ENCODE measurements at regions not wholly inside any gene's neighbourhood (a gene's known extent, or its start where the extent isn't known, plus 50 kb on each side); places are given as distances from the start of the nearest gene placed in this dataset.

- no peak for TF ChIP-seq CTCF (IDR thresholded peaks at IDR 0.05; ENCODE audit: insufficient read depth, low read length, poor library complexity, severe bottlenecking)
- no peak for DNase-seq (ENCODE audit: extremely low read depth, insufficient read length)
- no peak overlapping the region for H3K4me3 ChIP-seq (replicated peaks; ENCODE audit: low read depth, low read length)
- no peaks in the 10 kb centered on the region for H3K27me3 ChIP-seq (replicated peaks; ENCODE audit: control insufficient read depth, insufficient read depth, low read length)
- no peaks in the 10 kb centered on the region for H3K36me3 ChIP-seq (ENCODE audit: control insufficient read depth, insufficient read depth, low read length)
Observed at GRCh38 chr17:68662037-68662432, 60.9 kb upstream of the FAM20A start.

GRCh38 chr17:68661265-68662036, 60.3 kb upstream of the FAM20A start:
- DNase-seq (ENCODE audit: extremely low read depth, insufficient read length) = no peak
- H3K27me3 ChIP-seq (replicated peaks; ENCODE audit: control insufficient read depth, insufficient read depth, low read length) = no peaks in the 10 kb centered on the region
- no peak for TF ChIP-seq CTCF (IDR thresholded peaks at IDR 0.05; ENCODE audit: insufficient read depth, low read length, poor library complexity, severe bottlenecking)

GRCh38 chr17:68660302-68660701, 59.1 kb upstream of the FAM20A start:
- DNase-seq (ENCODE audit: extremely low read depth, insufficient read length) = no peak
- no peaks in the 10 kb centered on the region for H3K27me3 ChIP-seq (replicated peaks; ENCODE audit: control insufficient read depth, insufficient read depth, low read length)
- H3K36me3 ChIP-seq (ENCODE audit: control insufficient read depth, insufficient read depth, low read length) = no peaks in the 10 kb centered on the region
- TF ChIP-seq CTCF (IDR thresholded peaks at IDR 0.05; ENCODE audit: insufficient read depth, low read length, poor library complexity, severe bottlenecking) = no peak
- no peak overlapping the region for H3K4me3 ChIP-seq (replicated peaks; ENCODE audit: low read depth, low read length)

More at GRCh38 chr17:68661265-68662036, 60.3 kb upstream of the FAM20A start:
- H3K4me3 ChIP-seq (replicated peaks; ENCODE audit: low read depth, low read length) = no peak overlapping the region
- no peaks in the 10 kb centered on the region for H3K36me3 ChIP-seq (ENCODE audit: control insufficient read depth, insufficient read depth, low read length)

GRCh38 chr17:68658999-68659780, 58.0 kb upstream of the FAM20A start:
- no peak overlapping the region for H3K4me3 ChIP-seq (replicated peaks; ENCODE audit: low read depth, low read length)
- DNase-seq (ENCODE audit: extremely low read depth, insufficient read length) = no peak
- H3K36me3 ChIP-seq (ENCODE audit: control insufficient read depth, insufficient read depth, low read length) = no peaks in the 10 kb centered on the region
- TF ChIP-seq CTCF (IDR thresholded peaks at IDR 0.05; ENCODE audit: insufficient read depth, low read length, poor library complexity, severe bottlenecking) = no peak
- no peaks in the 10 kb centered on the region for H3K27me3 ChIP-seq (replicated peaks; ENCODE audit: control insufficient read depth, insufficient read depth, low read length)

GRCh38 chr17:68657576-68657975, 56.4 kb upstream of the FAM20A start:
- DNase-seq (ENCODE audit: extremely low read depth, insufficient read length) = no peak
- Histone ChIP-seq H3K36me3 (ENCODE audit: control insufficient read depth, insufficient read depth, low read length) (no peaks in the 10 kb centered on the region), H3K27me3 (replicated peaks; ENCODE audit: control insufficient read depth, insufficient read depth, low read length) (no peaks in the 10 kb centered on the region), H3K4me3 (replicated peaks; ENCODE audit: low read depth, low read length) (no peak overlapping the region)
- TF ChIP-seq CTCF (IDR thresholded peaks at IDR 0.05; ENCODE audit: insufficient read depth, low read length, poor library complexity, severe bottlenecking) = no peak
